ENCODE measurements at regions not wholly inside any gene's neighbourhood (a gene's known extent, or its start where the extent isn't known, plus 50 kb on each side); places are given as distances from the start of the nearest gene placed in this dataset.

- Histone ChIP-seq H3K4me3 (ENCODE audit: low read depth in 2 of 2, low read length in 2 of 2) (no peak overlapping the region), H3K27me3 (ENCODE audit: control insufficient read depth, insufficient read depth, low read length) (no peaks in the 10 kb centered on the region), H3K27ac (ENCODE audit: low read length) (no peak overlapping the region), H3K36me3 (ENCODE audit: control insufficient read depth, insufficient read depth, low read length) (no peaks in the 10 kb centered on the region), H3K9me3 (ENCODE audit: control insufficient read depth, insufficient read depth, low read depth, low read length) (no peaks in the 10 kb centered on the region; the same call in 1 of the 2 replicates), H3K4me1 (ENCODE audit: control insufficient read depth, insufficient read depth, low read length) (no peaks in the 10 kb centered on the region)
- POLR2A ChIA-PET, result no interaction called here
- CTCF ChIA-PET, result no interaction called here
- ATAC-seq, result no peak
- in situ Hi-C loops (cut with HindIII; ENCODE audit: low pct_unique_long_range_greater_than_20kb, low sequenced_read_pairs), result no loop called here
- DNase-seq (ENCODE audit: low read depth, low spot score), result no peak
- TF ChIP-seq SIN3A (IDR thresholded peaks at IDR 0.05; ENCODE audit: borderline replicate concordance, insufficient read depth, low read depth, low read length) (no peak), REST (IDR thresholded peaks at IDR 0.05; ENCODE audit: insufficient read depth in 1 of 2, low read depth in 2 of 2, low read length in 1 of 2) (no peak), CTCF (IDR thresholded peaks at IDR 0.05) (no peak), POLR2AphosphoS5 (IDR thresholded peaks at IDR 0.05; ENCODE audit: low read depth, low read length) (no peak), TCF7L2 (IDR thresholded peaks at IDR 0.05; ENCODE audit: low read depth, low read length) (no peak)
- intact Hi-C loops (cut with micrococcal nuclease; ENCODE audit: unreplicated experiment), result no loop called here
- BruUV-seq (replicated peaks), result no TSS peak
Observed at GRCh38 chr5:2985718-2986117, 234.2 kb upstream of the IRX2 start.

GRCh38 chr5:2983583-2984300 is 232.3 kb upstream of the IRX2 start:
- DNase-seq (ENCODE audit: low read depth, low spot score) (no peak), ATAC-seq (no peak)
- no peaks in the 10 kb centered on the region for H3K27me3 ChIP-seq (ENCODE audit: control insufficient read depth, insufficient read depth, low read length)
- no peak overlapping the region for H3K4me3 ChIP-seq (ENCODE audit: low read depth in 2 of 2, low read length in 2 of 2)
- H3K4me1 ChIP-seq (ENCODE audit: control insufficient read depth, insufficient read depth, low read length), result no peaks in the 10 kb centered on the region
- intact Hi-C loops (cut with micrococcal nuclease; ENCODE audit: unreplicated experiment), result no loop called here
- POLR2A ChIA-PET, result no interaction called here
- no peaks in the 10 kb centered on the region; the same call in 1 of the 2 replicates for H3K9me3 ChIP-seq (ENCODE audit: control insufficient read depth, insufficient read depth, low read depth, low read length)
- H3K27ac ChIP-seq (ENCODE audit: low read length), result no peak overlapping the region
- no TSS peak for BruUV-seq (replicated peaks)
- TF ChIP-seq REST (IDR thresholded peaks at IDR 0.05; ENCODE audit: insufficient read depth in 1 of 2, low read depth in 2 of 2, low read length in 1 of 2) (no peak), CTCF (IDR thresholded peaks at IDR 0.05) (no peak), SIN3A (IDR thresholded peaks at IDR 0.05; ENCODE audit: borderline replicate concordance, insufficient read depth, low read depth, low read length) (no peak), POLR2AphosphoS5 (IDR thresholded peaks at IDR 0.05; ENCODE audit: low read depth, low read length) (no peak), TCF7L2 (IDR thresholded peaks at IDR 0.05; ENCODE audit: low read depth, low read length) (no peak)
- H3K36me3 ChIP-seq (ENCODE audit: control insufficient read depth, insufficient read depth, low read length), result no peaks in the 10 kb centered on the region
- CTCF ChIA-PET, result no interaction called here
- in situ Hi-C loops (cut with HindIII; ENCODE audit: low pct_unique_long_range_greater_than_20kb, low sequenced_read_pairs), result no loop called here

All from Panc1 (cell line).